ENCODE measurements at regions not wholly inside any gene's neighbourhood (a gene's known extent, or its start where the extent isn't known, plus 50 kb on each side); places are given as distances from the start of the nearest gene placed in this dataset.

GRCh38 chr3:43854916-43855315 is 164.2 kb downstream of the ABHD5 start:
- Mint-ChIP-seq H3K27me3 (peaks cover 27% of the 10 kb centered on the region), H3K4me1 (peaks cover 2% of the 10 kb centered on the region), H3K36me3 (no peaks in the 10 kb centered on the region), H3K4me3 (no peak overlapping the region), H3K27ac (no peak overlapping the region), H3K9me3 (peaks cover 8% of the 10 kb centered on the region)
- ATAC-seq (ENCODE audit: low read depth) (no peak), DNase-seq (ENCODE audit: low spot score in 2 of 2) (no peak)

- H3K27ac Mint-ChIP-seq: no peak overlapping the region
Measured at GRCh38 chr3:43855674-43856299, 165.0 kb downstream of the ABHD5 start.

DNA sequence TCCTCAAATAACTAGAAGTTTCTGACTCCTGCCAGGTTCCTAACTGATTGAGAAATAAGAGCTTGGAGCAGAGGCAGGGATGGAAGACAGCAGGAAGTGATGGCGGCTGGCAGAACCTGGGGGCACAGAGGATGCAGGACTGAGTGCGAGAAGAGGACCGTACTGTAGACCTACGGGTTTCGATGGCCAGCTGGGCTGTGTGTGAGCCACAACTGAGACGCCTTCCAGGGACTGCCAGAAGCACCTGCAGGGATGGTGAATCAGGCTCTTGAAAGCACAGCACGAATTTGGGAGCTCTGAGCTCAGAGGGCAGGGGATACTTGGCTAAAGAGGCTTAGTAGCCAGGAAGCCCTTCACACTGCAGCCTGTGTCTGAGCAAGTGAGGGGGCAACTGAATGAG is 165.6 kb downstream of the ABHD5 start:
- Mint-ChIP-seq H3K27ac (no peak overlapping the region), H3K9me3 (peaks cover 4% of the 10 kb centered on the region), H3K27me3 (peaks cover 30% of the 10 kb centered on the region), H3K4me3 (no peak overlapping the region), H3K36me3 (no peaks in the 10 kb centered on the region), H3K4me1 (peaks cover 2% of the 10 kb centered on the region)
- ATAC-seq (ENCODE audit: low read depth) (no peak), DNase-seq (ENCODE audit: low spot score in 2 of 2) (no peak)

More at GRCh38 chr3:43855674-43856299, 165.0 kb downstream of the ABHD5 start:
- Mint-ChIP-seq H3K9me3 (peaks cover 4% of the 10 kb centered on the region), H3K4me3 (no peak overlapping the region), H3K27me3 (peaks cover 27% of the 10 kb centered on the region), H3K4me1 (peaks cover 2% of the 10 kb centered on the region), H3K36me3 (no peaks in the 10 kb centered on the region)
- peak; percentile 75 for ATAC-seq (ENCODE audit: low read depth)
- peak; percentile 37 to 54 for DNase-seq (ENCODE audit: low spot score in 2 of 2)

DNA sequence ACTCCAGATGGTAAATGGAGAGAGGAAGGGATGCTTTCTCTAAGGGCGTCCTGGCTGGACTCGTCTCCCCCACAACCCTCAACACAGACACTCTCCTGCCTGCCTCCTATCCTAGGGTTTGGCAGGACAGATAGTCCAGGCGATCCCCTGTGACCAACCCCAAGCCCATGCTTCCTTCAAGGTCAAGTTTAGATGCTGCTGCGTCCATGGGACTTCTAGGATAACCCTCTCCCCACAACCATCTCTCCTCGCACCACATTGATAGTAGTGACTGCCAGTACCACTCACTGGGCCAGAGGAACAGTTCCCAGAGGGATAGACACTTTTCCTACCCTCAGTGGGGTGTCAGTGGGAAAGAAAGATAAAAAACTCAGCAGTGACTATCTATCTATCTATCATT is 166.0 kb downstream of the ABHD5 start:
- Mint-ChIP-seq H3K27me3 (peaks cover 30% of the 10 kb centered on the region), H3K27ac (no peak overlapping the region), H3K4me3 (no peak overlapping the region), H3K9me3 (peaks cover 1% of the 10 kb centered on the region), H3K36me3 (no peaks in the 10 kb centered on the region), H3K4me1 (peaks cover 2% of the 10 kb centered on the region)
- no peak for DNase-seq (ENCODE audit: low spot score in 2 of 2)
- no peak for ATAC-seq (ENCODE audit: low read depth)

DNA sequence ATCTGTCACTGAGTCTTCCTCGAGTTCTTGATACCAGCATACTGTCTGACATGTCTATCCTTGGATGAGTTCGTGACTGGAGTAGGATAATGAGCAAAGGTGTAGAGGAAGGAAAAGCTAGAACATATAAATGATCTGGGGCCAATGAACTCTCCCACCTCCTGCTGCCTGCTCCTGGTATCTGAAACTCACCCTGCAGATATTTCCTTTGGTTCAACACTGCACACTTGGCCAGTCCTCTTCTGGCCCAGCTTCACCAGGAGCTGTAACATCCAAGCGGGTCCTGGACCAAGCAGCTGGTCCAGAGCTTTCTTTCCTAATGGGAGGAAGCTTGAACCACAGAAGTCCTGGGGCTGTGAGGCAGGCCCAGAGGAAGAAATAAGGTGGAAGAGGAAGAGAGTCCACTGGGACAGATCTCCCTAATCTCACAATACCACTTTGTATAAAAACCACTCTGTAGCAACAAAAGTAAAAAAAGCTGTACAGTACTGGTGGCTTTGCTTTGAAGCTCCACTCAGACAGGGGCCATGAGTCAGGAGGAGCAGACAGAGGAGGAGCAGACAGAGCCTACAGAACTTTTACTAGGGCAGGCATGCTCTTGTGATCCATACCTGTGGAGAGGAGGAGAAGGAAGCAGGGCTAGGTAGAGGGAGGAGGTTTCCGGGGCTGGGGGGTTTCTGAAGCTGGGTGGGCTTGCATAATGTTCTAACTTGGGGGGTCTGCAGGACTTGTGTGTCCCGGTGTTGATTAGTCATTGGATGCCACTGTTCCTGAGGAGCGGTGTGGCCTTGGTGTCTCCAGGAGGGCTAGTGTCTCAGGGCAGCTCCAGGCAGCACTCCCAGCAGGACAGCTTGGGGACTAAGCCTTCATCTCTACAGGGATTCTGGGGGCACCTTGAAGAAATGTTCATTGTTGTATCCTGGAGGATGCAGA is 166.9 kb downstream of the ABHD5 start:
- peaks cover 2% of the 10 kb centered on the region for H3K4me1 Mint-ChIP-seq
- no peak for ATAC-seq (ENCODE audit: low read depth)
- no peaks in the 10 kb centered on the region for H3K9me3 Mint-ChIP-seq
- no peaks in the 10 kb centered on the region for H3K36me3 Mint-ChIP-seq
- no peak overlapping the region for H3K27ac Mint-ChIP-seq
- no peak overlapping the region for H3K4me3 Mint-ChIP-seq
- no peak for DNase-seq (ENCODE audit: low spot score in 2 of 2)
- peaks cover 27% of the 10 kb centered on the region for H3K27me3 Mint-ChIP-seq

DNA sequence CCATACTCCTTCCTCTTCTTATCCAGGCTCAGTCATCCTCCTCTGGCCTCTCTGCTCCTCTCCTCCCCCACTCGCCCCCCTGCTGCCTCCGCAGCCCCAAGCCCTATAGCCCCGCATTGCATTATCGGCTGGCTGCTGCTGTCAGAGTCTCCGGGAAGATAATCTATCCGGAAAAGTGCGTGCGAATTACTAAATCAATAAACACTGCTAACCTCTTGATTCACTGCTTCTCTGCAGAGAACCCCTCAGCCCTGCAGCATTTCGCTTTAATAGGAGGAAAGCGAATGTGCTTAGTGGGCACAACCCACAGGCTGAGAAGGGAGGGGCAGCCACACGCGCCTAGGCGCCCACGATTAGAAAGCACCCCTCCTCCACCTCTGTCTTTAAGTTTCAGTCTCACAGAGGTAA is 167.6 kb downstream of the ABHD5 start:
- Mint-ChIP-seq H3K27ac (no peak overlapping the region), H3K4me1 (peaks cover 2% of the 10 kb centered on the region), H3K36me3 (no peaks in the 10 kb centered on the region), H3K4me3 (no peak overlapping the region), H3K27me3 (peaks cover 32% of the 10 kb centered on the region), H3K9me3 (no peaks in the 10 kb centered on the region)
- ATAC-seq (ENCODE audit: low read depth): no peak
- no peak for DNase-seq (ENCODE audit: low spot score in 2 of 2)

- no peaks in the 10 kb centered on the region for H3K9me3 Mint-ChIP-seq
- peaks cover 24% of the 10 kb centered on the region for H3K27me3 Mint-ChIP-seq
- no peak for ATAC-seq (ENCODE audit: low read depth)
- H3K4me3 Mint-ChIP-seq: no peak overlapping the region
- peaks cover 2% of the 10 kb centered on the region for H3K4me1 Mint-ChIP-seq
- no peak for DNase-seq (ENCODE audit: low spot score in 2 of 2)
- H3K27ac Mint-ChIP-seq: no peak overlapping the region
- H3K36me3 Mint-ChIP-seq: no peaks in the 10 kb centered on the region
Measured at GRCh38 chr3:43859766-43860165, 169.0 kb downstream of the ABHD5 start.

DNA sequence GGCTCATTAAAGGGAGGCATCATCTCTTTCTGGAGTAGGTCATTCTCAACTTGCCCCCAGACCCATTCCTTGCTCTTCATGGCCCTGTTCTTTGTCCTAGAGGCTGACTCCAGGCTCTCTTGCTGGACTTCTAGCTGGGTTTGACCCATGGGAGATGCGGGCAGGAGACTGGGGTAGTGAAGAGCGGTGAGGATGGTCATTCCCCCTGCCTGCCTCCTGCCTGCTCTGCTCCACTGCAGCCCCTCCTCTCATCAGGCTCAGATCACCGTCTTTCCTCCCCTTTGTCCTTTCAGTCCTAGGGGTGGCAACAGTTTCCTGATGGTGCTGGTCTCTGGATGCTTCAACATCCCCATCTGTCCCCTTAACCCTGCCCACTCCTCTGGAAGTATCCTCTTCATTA is 170.9 kb downstream of the ABHD5 start:
- ATAC-seq (ENCODE audit: low read depth): no peak
- Mint-ChIP-seq H3K36me3 (no peaks in the 10 kb centered on the region), H3K4me3 (no peak overlapping the region), H3K27me3 (peaks cover 22% of the 10 kb centered on the region), H3K4me1 (no peaks in the 10 kb centered on the region), H3K9me3 (no peaks in the 10 kb centered on the region), H3K27ac (no peak overlapping the region)
- no peak for DNase-seq (ENCODE audit: low spot score in 2 of 2)

- Mint-ChIP-seq H3K27ac (no peak overlapping the region), H3K4me3 (no peak overlapping the region), H3K9me3 (no peaks in the 10 kb centered on the region), H3K36me3 (no peaks in the 10 kb centered on the region), H3K4me1 (no peaks in the 10 kb centered on the region), H3K27me3 (peaks cover 17% of the 10 kb centered on the region)
- DNase-seq (ENCODE audit: low spot score in 2 of 2) (no peak), ATAC-seq (ENCODE audit: low read depth) (no peak)
Measured at GRCh38 chr3:43862470-43862869, 171.7 kb downstream of the ABHD5 start.

- H3K4me1 Mint-ChIP-seq: no peaks in the 10 kb centered on the region
- no peak for DNase-seq (ENCODE audit: low spot score in 2 of 2)
- no peak for ATAC-seq (ENCODE audit: low read depth)
- no peak overlapping the region for H3K4me3 Mint-ChIP-seq
- no peak overlapping the region for H3K27ac Mint-ChIP-seq
- no peaks in the 10 kb centered on the region for H3K9me3 Mint-ChIP-seq
- H3K27me3 Mint-ChIP-seq: peaks cover 12% of the 10 kb centered on the region
- H3K36me3 Mint-ChIP-seq: no peaks in the 10 kb centered on the region
Measured at GRCh38 chr3:43862992-43863805, 172.5 kb downstream of the ABHD5 start.

DNA sequence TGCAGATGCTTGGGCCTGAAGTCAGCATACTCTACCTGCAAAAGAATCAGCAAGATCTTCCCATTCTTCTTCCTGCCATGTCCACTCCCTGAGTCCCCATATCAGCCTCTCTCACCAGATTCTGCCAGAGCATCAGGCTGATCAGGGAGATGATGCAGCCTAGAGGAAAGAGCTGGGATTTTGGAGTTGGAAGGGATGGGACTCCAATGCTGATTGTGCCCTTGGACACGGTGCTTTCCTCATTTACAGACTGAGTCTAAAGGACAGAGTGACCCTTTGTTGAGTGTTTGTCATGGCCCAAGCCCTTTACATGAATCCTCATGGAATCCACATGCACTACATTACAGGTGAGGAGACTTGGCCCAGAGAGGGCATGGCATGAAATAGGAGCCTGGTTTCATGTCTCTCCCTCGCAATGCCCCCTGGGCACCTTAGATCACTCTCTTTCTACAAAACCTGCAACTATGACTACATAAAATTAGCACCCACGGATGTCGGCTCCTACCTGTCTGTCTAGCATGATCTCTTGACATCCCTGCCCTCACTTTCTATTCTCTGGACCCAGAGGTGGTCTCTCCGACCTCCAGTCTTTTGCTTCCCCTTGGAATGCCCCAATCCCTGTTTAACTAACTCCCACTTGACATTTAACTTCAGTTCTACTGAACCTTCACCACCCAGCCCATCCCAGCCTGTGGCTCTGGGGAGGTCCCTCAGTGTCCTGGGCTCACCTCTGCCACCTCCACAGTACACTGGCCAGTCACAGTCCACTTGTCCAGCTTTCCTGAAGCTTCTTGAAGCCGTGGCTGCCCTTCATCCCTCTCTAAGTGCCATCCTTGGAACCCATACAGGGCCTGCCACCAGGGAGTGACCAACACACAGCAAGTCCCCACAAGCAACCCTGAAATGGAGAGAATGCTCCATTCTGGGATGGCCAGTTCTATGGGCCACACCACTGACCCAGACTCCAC is 173.5 kb downstream of the ABHD5 start:
- H3K4me1 Mint-ChIP-seq: no peaks in the 10 kb centered on the region
- DNase-seq (ENCODE audit: low spot score in 2 of 2) (no peak), ATAC-seq (ENCODE audit: low read depth) (no peak)
- H3K36me3 Mint-ChIP-seq: no peaks in the 10 kb centered on the region
- no peaks in the 10 kb centered on the region for H3K9me3 Mint-ChIP-seq
- H3K27ac Mint-ChIP-seq: no peak overlapping the region
- no peak overlapping the region for H3K4me3 Mint-ChIP-seq
- peaks cover 17% of the 10 kb centered on the region for H3K27me3 Mint-ChIP-seq

DNA sequence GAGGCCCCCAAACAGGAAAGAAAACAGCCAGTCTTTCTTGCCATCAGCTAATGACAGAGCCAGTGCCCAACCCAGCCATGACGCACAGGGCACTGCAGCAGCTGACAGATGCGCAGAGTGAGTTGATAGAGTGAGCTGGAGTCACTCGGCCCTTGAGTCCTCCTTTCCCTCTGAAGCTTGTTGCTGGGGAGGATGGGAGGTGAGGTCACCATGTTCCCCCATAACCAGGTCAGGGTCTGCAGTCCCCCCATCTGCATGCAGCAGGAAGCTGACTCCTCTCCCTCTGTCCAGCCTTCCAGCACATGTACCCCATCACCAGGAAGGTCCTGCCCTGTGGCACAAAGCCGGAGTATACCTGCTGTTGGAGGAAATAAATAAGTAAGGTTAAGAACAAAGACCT is 174.6 kb downstream of the ABHD5 start:
- Mint-ChIP-seq H3K36me3 (no peaks in the 10 kb centered on the region), H3K4me3 (no peak overlapping the region), H3K4me1 (no peaks in the 10 kb centered on the region), H3K9me3 (no peaks in the 10 kb centered on the region), H3K27ac (no peak overlapping the region), H3K27me3 (peaks cover 20% of the 10 kb centered on the region)
- ATAC-seq (ENCODE audit: low read depth): no peak
- no peak for DNase-seq (ENCODE audit: low spot score in 2 of 2)

DNA sequence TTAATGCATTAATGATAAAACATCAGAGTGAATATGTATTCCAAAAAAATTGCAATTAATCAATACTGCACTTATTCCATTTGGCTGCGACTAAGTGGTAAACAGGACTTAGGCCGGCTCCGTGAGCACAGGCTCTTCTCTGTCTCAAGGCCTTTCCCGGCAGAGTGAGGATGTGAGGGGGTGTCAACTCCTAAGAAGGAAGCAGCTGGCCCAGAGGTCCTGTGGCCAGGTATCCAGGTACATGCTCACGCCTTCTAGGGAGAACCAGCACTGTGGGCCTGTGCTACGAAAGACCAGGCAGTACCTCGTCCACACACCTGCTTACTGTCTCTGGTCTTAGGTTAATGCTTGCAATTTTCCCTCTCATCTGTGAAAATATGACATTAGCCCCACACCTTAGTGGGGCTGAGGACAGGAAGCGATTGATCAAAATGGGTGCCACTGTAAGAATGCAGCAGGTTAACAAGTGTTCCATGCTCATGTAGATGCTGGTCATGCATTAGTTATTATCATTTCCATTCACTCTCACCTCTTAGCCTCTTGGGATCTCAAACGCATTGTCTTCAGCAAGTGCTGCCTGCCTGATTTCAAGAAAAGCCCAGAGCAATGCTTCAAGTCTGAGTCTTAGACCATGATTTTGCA is 175.3 kb downstream of the ABHD5 start:
- DNase-seq (ENCODE audit: low spot score in 2 of 2) (no peak), ATAC-seq (ENCODE audit: low read depth) (no peak)
- no peaks in the 10 kb centered on the region for H3K9me3 Mint-ChIP-seq
- H3K27ac Mint-ChIP-seq: no peak overlapping the region
- H3K27me3 Mint-ChIP-seq: peaks cover 18% of the 10 kb centered on the region
- no peaks in the 10 kb centered on the region for H3K36me3 Mint-ChIP-seq
- H3K4me1 Mint-ChIP-seq: no peaks in the 10 kb centered on the region
- H3K4me3 Mint-ChIP-seq: no peak overlapping the region

Data from memory B cell (primary cell).